ENCODE measurements at regions not wholly inside any gene's neighbourhood (a gene's known extent, or its start where the extent isn't known, plus 50 kb on each side); places are given as distances from the start of the nearest gene placed in this dataset.

- TF ChIP-seq PRDM15 (CRISPR knock-in tag; IDR thresholded peaks at IDR 0.05) (no peak), TP53 (CRISPR knock-in tag; IDR thresholded peaks at IDR 0.05) (no peak)
These were observed 2222.5 kb downstream of the LRRC4C start (continued) for GRCh38 chr11:39236916-39237315.

GRCh38 chr11:39221550-39222138, 2237.8 kb downstream of the LRRC4C start:
- DNase-seq (ENCODE audit: low spot score) (no peak), ATAC-seq (no peak)
- Mint-ChIP-seq H3K27ac (no peak overlapping the region), H3K4me1 (no peaks in the 10 kb centered on the region), H3K27me3 (ENCODE audit: low read depth) (no peaks in the 10 kb centered on the region; the same call in 1 of the 2 replicates), H3K4me3 (no peak overlapping the region), H3K9me3 (peaks cover 68% of the 10 kb centered on the region), H3K36me3 (peaks cover 53% of the 10 kb centered on the region)
- TF ChIP-seq E2F5 (CRISPR knock-in tag; IDR thresholded peaks at IDR 0.05): no peak
- no peak for TF ChIP-seq MLX (CRISPR knock-in tag; IDR thresholded peaks at IDR 0.05)
- TF ChIP-seq SP1 (CRISPR knock-in tag; conservative IDR thresholded peaks at IDR 0.05): no peak
- ChIA-PET CTCF (no interaction called here), POLR2A (interaction anchor here (0.6 kb wide), 1 partner anchor 17 kb away, joined by 3 read pairs; no protein-coding TSS in a partner anchor)

GRCh38 chr11:39220501-39221230, 2238.8 kb downstream of the LRRC4C start:
- TF ChIP-seq ZNF263 (CRISPR knock-in tag; IDR thresholded peaks at IDR 0.05; ENCODE audit: low read depth) (no peak), PREB (CRISPR knock-in tag; IDR thresholded peaks at IDR 0.05; ENCODE audit: borderline replicate concordance) (no peak), ZNF138 (CRISPR knock-in tag; conservative IDR thresholded peaks at IDR 0.05) (no peak), NFATC4 (CRISPR knock-in tag; IDR thresholded peaks at IDR 0.05) (no peak), RELA (CRISPR knock-in tag; IDR thresholded peaks at IDR 0.05; ENCODE audit: borderline replicate concordance) (no peak), FOXP1 (CRISPR knock-in tag; IDR thresholded peaks at IDR 0.05; ENCODE audit: borderline replicate concordance) (no peak), STAT6 (CRISPR knock-in tag; conservative IDR thresholded peaks at IDR 0.05; ENCODE audit: low read depth) (no peak), IRF2 (CRISPR knock-in tag; IDR thresholded peaks at IDR 0.05; ENCODE audit: borderline replicate concordance, low read depth) (no peak)
- no peaks in the 10 kb centered on the region; the same call in 1 of the 2 replicates for H3K27me3 Mint-ChIP-seq (ENCODE audit: low read depth)
- H3K4me1 Mint-ChIP-seq: no peaks in the 10 kb centered on the region
- H3K27ac Mint-ChIP-seq: no peak overlapping the region
- H3K9me3 Mint-ChIP-seq: peaks cover 65% of the 10 kb centered on the region
- ATAC-seq (no peak), DNase-seq (ENCODE audit: low spot score) (no peak)
- H3K36me3 Mint-ChIP-seq: peaks cover 50% of the 10 kb centered on the region
- no peak overlapping the region for H3K4me3 Mint-ChIP-seq
- POLR2A ChIA-PET: no interaction called here
- CTCF ChIA-PET: no interaction called here

All from WTC11 (cell line).